Liver (tissue), 8 donors: ENCODE measurements at regions not wholly inside any gene's neighbourhood (a gene's known extent, or its start where the extent isn't known, plus 50 kb on each side); places are given as distances from the start of the nearest gene placed in this dataset.

Source experiments
- DNase-seq: peaks from one replicate; pipeline ENCODE4 v3.0.0-alpha.2; 2017; ENCODE audit warnings: low spot score
- H3K27ac ChIP-seq, 2 donors: one replicate each; pipeline ENCODE4 v1.7.0; 2013; ENCODE audit warnings: inconsistent platforms in 2 of 2, low read length in 2 of 2, control low read depth in 1 of 2, low read depth in 1 of 2, mild to moderate bottlenecking in 1 of 2
- H3K27me3 ChIP-seq, 4 donors: one replicate each; pipeline versions ENCODE4 v1.6.1 to v1.7.0; 2013; ENCODE audit warnings: low read length in 3 of 4, inconsistent platforms in 1 of 4, mild to moderate bottlenecking in 1 of 4, moderate library complexity in 1 of 4; ENCODE audit not compliant: control insufficient read depth in 4 of 4, insufficient read depth in 4 of 4
- H3K36me3 ChIP-seq, 4 donors: one replicate each; pipeline versions ENCODE4 v1.6.1 to v1.7.0; 2013; ENCODE audit warnings: low read length in 3 of 4, mild to moderate bottlenecking in 3 of 4, low read depth in 1 of 4, moderate library complexity in 1 of 4; ENCODE audit not compliant: control insufficient read depth in 4 of 4, insufficient read depth in 3 of 4
- H3K4me1 ChIP-seq, 4 donors: one replicate each; pipeline versions ENCODE4 v1.6.1 to v1.7.0; 2013; ENCODE audit warnings: low read length in 3 of 4, mild to moderate bottlenecking in 3 of 4, moderate library complexity in 1 of 4; ENCODE audit not compliant: control insufficient read depth in 4 of 4, insufficient read depth in 4 of 4
- H3K4me3 ChIP-seq, 3 donors: one replicate each; pipeline versions ENCODE4 v1.6.1 to v1.7.0; 2013; ENCODE audit warnings: low read length in 3 of 3, control low read depth in 1 of 3, low read depth in 1 of 3, mild to moderate bottlenecking in 1 of 3
- H3K9ac ChIP-seq, 2 donors: one replicate each; pipeline ENCODE4 v1.7.0; 2013; ENCODE audit warnings: low read length in 2 of 2, mild to moderate bottlenecking in 2 of 2, moderate library complexity in 2 of 2, control low read depth in 1 of 2, low read depth in 1 of 2
- H3K9me3 ChIP-seq, 4 donors: one replicate each; pipeline versions ENCODE4 v1.6.1 to v1.7.0; 2013; ENCODE audit warnings: low read length in 3 of 4; ENCODE audit not compliant: control insufficient read depth in 4 of 4
- EGR1 ChIP-seq, 2 donors: IDR thresholded peaks; 2 replicates each; pipeline ENCODE4 v1.6.1; 2016 to 2018; ENCODE audit warnings: antibody characterized with exemption in 2 of 2, low read depth in 2 of 2
- FOXA1 ChIP-seq: IDR thresholded peaks from 2 replicates; pipeline ENCODE4 v1.6.1; 2016; ENCODE audit warnings: antibody characterized with exemption
- FOXA2 ChIP-seq: IDR thresholded peaks from 2 replicates; pipeline ENCODE4 v1.6.1; 2016; ENCODE audit warnings: antibody characterized with exemption
- GABPA ChIP-seq, 2 donors: IDR thresholded peaks in 1 of 2; conservative IDR thresholded peaks in 1 of 2; 2 replicates each; pipeline ENCODE4 v1.6.1; 2016; ENCODE audit warnings: antibody characterized with exemption in 2 of 2, mild to moderate bottlenecking in 1 of 2, moderate library complexity in 1 of 2
- HNF4A ChIP-seq, 2 donors: conservative IDR thresholded peaks; 2 replicates each; pipeline ENCODE4 v1.6.1; 2016; ENCODE audit warnings: antibody characterized with exemption in 2 of 2, mild to moderate bottlenecking in 2 of 2
- HNF4G ChIP-seq: IDR thresholded peaks from 2 replicates; pipeline ENCODE4 v1.6.1; 2016; ENCODE audit warnings: antibody characterized with exemption
- JUND ChIP-seq, 2 donors: IDR thresholded peaks; 2 replicates each; pipeline ENCODE4 v1.6.1; 2016; ENCODE audit warnings: antibody characterized with exemption in 2 of 2
- NR2F2 ChIP-seq: IDR thresholded peaks from 2 replicates; pipeline ENCODE4 v1.6.1; 2016; ENCODE audit warnings: antibody characterized with exemption
- RAD21 ChIP-seq, 2 donors: IDR thresholded peaks; 2 replicates each; pipeline ENCODE4 v1.6.1; 2016; ENCODE audit warnings: antibody characterized with exemption in 2 of 2, mild to moderate bottlenecking in 2 of 2
- RXRA ChIP-seq, 2 donors: IDR thresholded peaks; 2 replicates each; pipeline ENCODE4 v1.6.1; 2017 to 2018; ENCODE audit warnings: antibody characterized with exemption in 2 of 2, mild to moderate bottlenecking in 1 of 2
- SP1 ChIP-seq: IDR thresholded peaks from 2 replicates; pipeline ENCODE4 v1.6.1; 2018; ENCODE audit warnings: antibody characterized with exemption, mild to moderate bottlenecking
- TAF1 ChIP-seq: conservative IDR thresholded peaks from 2 replicates; pipeline ENCODE4 v1.6.1; 2016; ENCODE audit warnings: antibody characterized with exemption, mild to moderate bottlenecking
- YY1 ChIP-seq: IDR thresholded peaks from 2 replicates; pipeline ENCODE4 v1.6.1; 2016; ENCODE audit warnings: antibody characterized with exemption, mild to moderate bottlenecking
- WGBS: extraction: QIAGEN DNeasy Blood & Tissue Kit; methylation state at CpG from one replicate; pipeline ENCODE4 v1.1.7; 2013; 5-methylcytosine and 5-hydroxymethylcytosine counted together
- TF ChIP-seq, protein P1 (sequence below): IDR thresholded peaks from 2 replicates; pipeline ENCODE4 v1.6.1; 2016; ENCODE audit warnings: antibody characterized with exemption
- TF ChIP-seq, protein P2 (sequence below): IDR thresholded peaks from 2 replicates; pipeline ENCODE4 v1.6.1; 2016; ENCODE audit warnings: antibody characterized with exemption, mild to moderate bottlenecking
- TF ChIP-seq, protein P3 (sequence below): fragments of 150-350 bp; IDR thresholded peaks from 2 replicates; pipeline ENCODE4 v1.5.1; 2017; ENCODE audit warnings: improper control_type of control experiment, low read depth, low read length; ENCODE audit not compliant: missing input control
- TF ChIP-seq, protein P4 (sequence below): IDR thresholded peaks from 2 replicates; pipeline ENCODE4 v1.6.1; 2016; ENCODE audit warnings: antibody characterized with exemption
- TF ChIP-seq, protein P5 (sequence below): IDR thresholded peaks from 2 replicates; pipeline ENCODE4 v1.6.1; 2016; ENCODE audit warnings: antibody characterized with exemption
- donor health status: healthy.
- donor health status: healthy.
- donor health status: healthy.
- donor health status: healthy.
- donor health status: healthy.

DNA sequence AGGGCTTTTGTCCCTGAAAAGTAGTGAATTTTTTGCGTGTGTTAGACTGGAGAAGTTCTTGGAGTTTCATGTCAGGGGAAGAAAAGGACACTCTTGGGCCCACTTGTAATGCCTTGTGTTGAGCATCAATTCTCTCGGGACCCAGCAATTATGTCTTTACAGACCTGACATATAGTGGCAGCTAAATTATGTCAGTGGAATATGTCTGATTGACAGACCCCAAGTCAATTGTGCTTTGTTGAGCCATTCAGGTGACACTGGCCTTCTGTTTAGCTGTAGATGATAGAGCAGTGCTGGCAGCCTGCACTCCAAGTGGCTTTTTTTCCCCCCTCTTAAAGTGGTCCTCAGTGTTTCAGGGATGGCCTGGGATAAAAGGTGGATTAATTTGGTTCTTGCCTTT lies 112.1 kb upstream of the AGBL1 start (continued):
- TF ChIP-seq TAF1, result no peak
- TF ChIP-seq, protein P1, sequence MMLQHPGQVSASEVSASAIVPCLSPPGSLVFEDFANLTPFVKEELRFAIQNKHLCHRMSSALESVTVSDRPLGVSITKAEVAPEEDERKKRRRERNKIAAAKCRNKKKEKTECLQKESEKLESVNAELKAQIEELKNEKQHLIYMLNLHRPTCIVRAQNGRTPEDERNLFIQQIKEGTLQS, result no peak
- no peak for TF ChIP-seq RAD21 (IDR thresholded peaks at IDR 0.05)
- no peak for TF ChIP-seq RXRA (IDR thresholded peaks at IDR 0.05)
- TF ChIP-seq YY1, result no peak
- TF ChIP-seq, protein P2, sequence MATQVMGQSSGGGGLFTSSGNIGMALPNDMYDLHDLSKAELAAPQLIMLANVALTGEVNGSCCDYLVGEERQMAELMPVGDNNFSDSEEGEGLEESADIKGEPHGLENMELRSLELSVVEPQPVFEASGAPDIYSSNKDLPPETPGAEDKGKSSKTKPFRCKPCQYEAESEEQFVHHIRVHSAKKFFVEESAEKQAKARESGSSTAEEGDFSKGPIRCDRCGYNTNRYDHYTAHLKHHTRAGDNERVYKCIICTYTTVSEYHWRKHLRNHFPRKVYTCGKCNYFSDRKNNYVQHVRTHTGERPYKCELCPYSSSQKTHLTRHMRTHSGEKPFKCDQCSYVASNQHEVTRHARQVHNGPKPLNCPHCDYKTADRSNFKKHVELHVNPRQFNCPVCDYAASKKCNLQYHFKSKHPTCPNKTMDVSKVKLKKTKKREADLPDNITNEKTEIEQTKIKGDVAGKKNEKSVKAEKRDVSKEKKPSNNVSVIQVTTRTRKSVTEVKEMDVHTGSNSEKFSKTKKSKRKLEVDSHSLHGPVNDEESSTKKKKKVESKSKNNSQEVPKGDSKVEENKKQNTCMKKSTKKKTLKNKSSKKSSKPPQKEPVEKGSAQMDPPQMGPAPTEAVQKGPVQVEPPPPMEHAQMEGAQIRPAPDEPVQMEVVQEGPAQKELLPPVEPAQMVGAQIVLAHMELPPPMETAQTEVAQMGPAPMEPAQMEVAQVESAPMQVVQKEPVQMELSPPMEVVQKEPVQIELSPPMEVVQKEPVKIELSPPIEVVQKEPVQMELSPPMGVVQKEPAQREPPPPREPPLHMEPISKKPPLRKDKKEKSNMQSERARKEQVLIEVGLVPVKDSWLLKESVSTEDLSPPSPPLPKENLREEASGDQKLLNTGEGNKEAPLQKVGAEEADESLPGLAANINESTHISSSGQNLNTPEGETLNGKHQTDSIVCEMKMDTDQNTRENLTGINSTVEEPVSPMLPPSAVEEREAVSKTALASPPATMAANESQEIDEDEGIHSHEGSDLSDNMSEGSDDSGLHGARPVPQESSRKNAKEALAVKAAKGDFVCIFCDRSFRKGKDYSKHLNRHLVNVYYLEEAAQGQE, result no peak

DNA sequence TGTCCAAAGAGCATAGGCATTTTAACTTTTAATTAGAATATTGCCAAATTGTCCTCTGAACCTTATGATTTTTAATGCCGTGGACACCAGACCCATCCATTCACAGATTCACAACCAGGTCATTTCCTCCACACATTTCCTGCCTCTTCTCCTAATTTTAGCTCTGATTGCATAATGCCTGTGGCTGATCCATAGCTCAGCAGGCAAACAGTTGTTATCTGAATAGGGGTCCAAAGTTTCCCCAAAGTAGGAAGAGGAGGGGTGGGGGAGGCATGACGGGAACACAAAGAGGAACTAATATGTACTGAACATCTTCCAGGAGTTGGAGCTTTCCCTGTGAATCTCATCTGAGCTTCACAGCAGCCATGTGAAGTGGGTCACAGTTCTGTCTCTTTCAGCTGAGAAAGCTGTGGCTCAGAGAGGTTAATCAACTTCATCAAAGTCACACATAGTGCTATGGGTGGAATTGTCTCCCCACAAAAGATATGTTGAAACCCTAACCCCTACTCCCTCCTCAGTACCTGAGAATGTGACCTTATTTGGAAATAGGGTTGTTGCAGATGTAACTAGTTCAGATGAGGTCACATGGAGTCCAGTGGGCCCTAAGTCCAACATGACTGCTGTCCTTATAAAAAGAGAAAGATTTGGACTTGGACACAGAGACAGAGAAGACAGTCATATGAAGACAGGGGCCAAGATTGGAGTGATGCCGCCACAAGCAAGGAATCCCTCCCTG lies 106.7 kb upstream of the AGBL1 start:
- H3K4me1 ChIP-seq, result peaks cover 0 to 18% (median 7%) of the 10 kb centered on the region in 4 donors
- DNase-seq, result no peak
- no peaks in the 10 kb centered on the region for H3K9me3 ChIP-seq
- H3K9ac ChIP-seq, result no peak overlapping the region
- TF ChIP-seq FOXA2 (no peak), NR2F2 (no peak), HNF4A (conservative IDR thresholded peaks at IDR 0.05) (peak; percentile 57 to 74), RXRA (IDR thresholded peaks at IDR 0.05) (peak; percentile 39 to 70), EGR1 (IDR thresholded peaks at IDR 0.05; ENCODE audit: low read depth in 2 of 2) (peak in 1 of 2 donors; percentile 41), FOXA1 (peak; percentile 6), RAD21 (IDR thresholded peaks at IDR 0.05) (peak; percentile 2 to 5), YY1 (peak; percentile 39), HNF4G (peak; percentile 6), SP1 (peak; percentile 56), JUND (IDR thresholded peaks at IDR 0.05) (peak in 1 of 2 donors; percentile 12), GABPA (IDR thresholded peaks at IDR 0.05 in 1 of 2, conservative IDR thresholded peaks at IDR 0.05 in 1 of 2) (peak in 1 of 2 donors; percentile 60), TAF1 (no peak)
- TF ChIP-seq, protein P3, sequence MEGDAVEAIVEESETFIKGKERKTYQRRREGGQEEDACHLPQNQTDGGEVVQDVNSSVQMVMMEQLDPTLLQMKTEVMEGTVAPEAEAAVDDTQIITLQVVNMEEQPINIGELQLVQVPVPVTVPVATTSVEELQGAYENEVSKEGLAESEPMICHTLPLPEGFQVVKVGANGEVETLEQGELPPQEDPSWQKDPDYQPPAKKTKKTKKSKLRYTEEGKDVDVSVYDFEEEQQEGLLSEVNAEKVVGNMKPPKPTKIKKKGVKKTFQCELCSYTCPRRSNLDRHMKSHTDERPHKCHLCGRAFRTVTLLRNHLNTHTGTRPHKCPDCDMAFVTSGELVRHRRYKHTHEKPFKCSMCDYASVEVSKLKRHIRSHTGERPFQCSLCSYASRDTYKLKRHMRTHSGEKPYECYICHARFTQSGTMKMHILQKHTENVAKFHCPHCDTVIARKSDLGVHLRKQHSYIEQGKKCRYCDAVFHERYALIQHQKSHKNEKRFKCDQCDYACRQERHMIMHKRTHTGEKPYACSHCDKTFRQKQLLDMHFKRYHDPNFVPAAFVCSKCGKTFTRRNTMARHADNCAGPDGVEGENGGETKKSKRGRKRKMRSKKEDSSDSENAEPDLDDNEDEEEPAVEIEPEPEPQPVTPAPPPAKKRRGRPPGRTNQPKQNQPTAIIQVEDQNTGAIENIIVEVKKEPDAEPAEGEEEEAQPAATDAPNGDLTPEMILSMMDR, result no peak
- TF ChIP-seq, protein P4, sequence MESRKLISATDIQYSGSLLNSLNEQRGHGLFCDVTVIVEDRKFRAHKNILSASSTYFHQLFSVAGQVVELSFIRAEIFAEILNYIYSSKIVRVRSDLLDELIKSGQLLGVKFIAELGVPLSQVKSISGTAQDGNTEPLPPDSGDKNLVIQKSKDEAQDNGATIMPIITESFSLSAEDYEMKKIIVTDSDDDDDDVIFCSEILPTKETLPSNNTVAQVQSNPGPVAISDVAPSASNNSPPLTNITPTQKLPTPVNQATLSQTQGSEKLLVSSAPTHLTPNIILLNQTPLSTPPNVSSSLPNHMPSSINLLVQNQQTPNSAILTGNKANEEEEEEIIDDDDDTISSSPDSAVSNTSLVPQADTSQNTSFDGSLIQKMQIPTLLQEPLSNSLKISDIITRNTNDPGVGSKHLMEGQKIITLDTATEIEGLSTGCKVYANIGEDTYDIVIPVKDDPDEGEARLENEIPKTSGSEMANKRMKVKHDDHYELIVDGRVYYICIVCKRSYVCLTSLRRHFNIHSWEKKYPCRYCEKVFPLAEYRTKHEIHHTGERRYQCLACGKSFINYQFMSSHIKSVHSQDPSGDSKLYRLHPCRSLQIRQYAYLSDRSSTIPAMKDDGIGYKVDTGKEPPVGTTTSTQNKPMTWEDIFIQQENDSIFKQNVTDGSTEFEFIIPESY, result peak; percentile 28
- TF ChIP-seq, protein P5, sequence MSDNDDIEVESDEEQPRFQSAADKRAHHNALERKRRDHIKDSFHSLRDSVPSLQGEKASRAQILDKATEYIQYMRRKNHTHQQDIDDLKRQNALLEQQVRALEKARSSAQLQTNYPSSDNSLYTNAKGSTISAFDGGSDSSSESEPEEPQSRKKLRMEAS, result peak; percentile 48
- TF ChIP-seq, protein P1, result no peak
- TF ChIP-seq, protein P2, result no peak
- H3K36me3 ChIP-seq, result no peaks in the 10 kb centered on the region
- 42% methylated on average over 3 of the region's 3 CpGs for WGBS
- no peak overlapping the region for H3K4me3 ChIP-seq
- no peaks in the 10 kb centered on the region for H3K27me3 ChIP-seq
- peak overlapping the region; percentile 10 to 34 for H3K27ac ChIP-seq
